GM12892 (cell line): ENCODE measurements at regions not wholly inside any gene's neighbourhood (a gene's known extent, or its start where the extent isn't known, plus 50 kb on each side); places are given as distances from the start of the nearest gene placed in this dataset.

Source experiments
- POLR2A ChIP-seq: IDR thresholded peaks from 2 replicates; pipeline ENCODE4 v1.6.1; 2011; ENCODE audit warnings: low read depth, low read length, control low read depth
- POLR2AphosphoS5 ChIP-seq: IDR thresholded peaks from 2 replicates; pipeline ENCODE4 v1.6.1; 2011; ENCODE audit warnings: low read depth, low read length, control low read depth

DNA sequence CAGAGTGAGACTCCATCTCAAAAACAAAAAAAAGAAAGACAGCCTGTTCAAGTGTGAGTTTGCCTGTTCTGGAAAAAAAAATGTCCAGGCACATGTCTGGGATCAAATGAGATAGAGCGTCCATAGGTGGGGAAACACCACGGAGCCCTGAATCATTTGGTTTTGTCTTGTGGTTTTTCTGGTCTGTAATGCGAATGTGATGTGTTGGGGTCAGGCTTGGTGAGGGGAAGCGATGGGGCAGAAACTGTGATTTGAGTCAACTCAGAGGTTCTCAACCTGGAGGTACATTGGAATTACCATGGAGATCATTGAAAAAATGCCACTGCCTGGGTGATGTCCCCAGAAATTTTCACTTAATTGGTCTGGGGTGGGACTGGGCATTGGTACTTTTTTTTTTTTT is 183.9 kb upstream of the PWP1 start:
- no peak for TF ChIP-seq POLR2A
- no peak for TF ChIP-seq POLR2AphosphoS5
